Tibial nerve (tissue), 4 donors: ENCODE measurements at regions not wholly inside any gene's neighbourhood (a gene's known extent, or its start where the extent isn't known, plus 50 kb on each side); places are given as distances from the start of the nearest gene placed in this dataset.

Source experiments
- DNase-seq, 2 donors: peaks; one replicate each; pipeline ENCODE4 v3.0.0-alpha.2; 2019; ENCODE audit warnings: low spot score in 2 of 2
- H3K27ac ChIP-seq, 4 donors: fragments of 200-600 bp; sonication (generic) in 3 of 4; one replicate each; pipeline ENCODE4 v1.5.1; 2017 to 2019; ENCODE audit warnings: mild to moderate bottlenecking in 1 of 4
- H3K27me3 ChIP-seq, 2 donors: fragments of 200-600 bp; sonication (generic) in 1 of 2; one replicate each; pipeline versions ENCODE4 v1.5.1 to v1.6.0; 2017 to 2019
- H3K36me3 ChIP-seq, 3 donors: fragments of 200-600 bp; sonication (generic); one replicate each; pipeline ENCODE4 v1.5.1; 2018 to 2019
- H3K4me1 ChIP-seq, 4 donors: fragments of 200-600 bp; sonication (generic) in 3 of 4; one replicate each; pipeline ENCODE4 v1.5.1; 2017 to 2019
- H3K4me3 ChIP-seq, 4 donors: fragments of 200-600 bp; sonication (generic) in 3 of 4; one replicate each; pipeline ENCODE4 v1.5.1; 2017 to 2019; ENCODE audit warnings: mild to moderate bottlenecking in 1 of 4, moderate library complexity in 1 of 4
- H3K9me3 ChIP-seq, 4 donors: fragments of 200-600 bp; sonication (generic) in 3 of 4; one replicate each; pipeline ENCODE4 v1.5.1; 2017 to 2019
- CTCF ChIP-seq, 5 experiments: fragments of 200-600 bp in 3 of 5; fragments of 450-650 bp in 2 of 5; sonication (generic) in 3 of 5; IDR thresholded peaks; one replicate each; pipeline ENCODE4 v1.5.1; 2016 to 2019; ENCODE audit warnings: antibody characterized with exemption in 5 of 5, mild to moderate bottlenecking in 3 of 5, moderate library complexity in 2 of 5
- EP300 ChIP-seq, 2 donors: sonication (generic); formaldehyde crosslinking; IDR thresholded peaks; one replicate each; pipeline ENCODE4 v1.6.1; 2017; ENCODE audit warnings: antibody characterized with exemption in 2 of 2, mild to moderate bottlenecking in 1 of 2
- POLR2A ChIP-seq, 2 donors: fragments of 450-650 bp; IDR thresholded peaks; one replicate each; pipeline ENCODE4 v1.6.1; 2017; ENCODE audit warnings: antibody characterized with exemption in 2 of 2, mild to moderate bottlenecking in 2 of 2, moderate library complexity in 2 of 2
- WGBS, 2 donors: methylation state at CpG; one replicate each; pipeline ENCODE4 v1.1.5; 2018; 5-methylcytosine and 5-hydroxymethylcytosine counted together

- no peak overlapping the region for H3K4me3 ChIP-seq
- no peaks in the 10 kb centered on the region for H3K9me3 ChIP-seq
- H3K4me1 ChIP-seq: no peaks in the 10 kb centered on the region
- TF ChIP-seq CTCF (IDR thresholded peaks at IDR 0.05): no peak
- TF ChIP-seq POLR2A (IDR thresholded peaks at IDR 0.05): no peak
- TF ChIP-seq EP300 (IDR thresholded peaks at IDR 0.05): no peak
- WGBS, 2 donors: 79% methylated on average over 5 of the region's 5 CpGs
- H3K27ac ChIP-seq: no peak overlapping the region
- no peaks in the 10 kb centered on the region for H3K36me3 ChIP-seq
- no peaks in the 10 kb centered on the region for H3K27me3 ChIP-seq
- DNase-seq: no peak
Observed at GRCh38 chr11:95444309-95445241, 213.6 kb upstream of the SESN3 start.

GRCh38 chr11:95443386-95443785, 212.4 kb upstream of the SESN3 start:
- H3K27me3 ChIP-seq: no peaks in the 10 kb centered on the region
- 80 to 81% methylated on average over 5 of the region's 5 CpGs for WGBS, 2 donors
- no peaks in the 10 kb centered on the region for H3K4me1 ChIP-seq
- DNase-seq: no peak
- no peaks in the 10 kb centered on the region for H3K36me3 ChIP-seq
- TF ChIP-seq EP300 (IDR thresholded peaks at IDR 0.05) (no peak), CTCF (IDR thresholded peaks at IDR 0.05) (no peak), POLR2A (IDR thresholded peaks at IDR 0.05) (no peak)
- H3K4me3 ChIP-seq: no peak overlapping the region
- H3K27ac ChIP-seq: no peak overlapping the region
- H3K9me3 ChIP-seq: no peaks in the 10 kb centered on the region

GRCh38 chr11:95442531-95443050, 211.6 kb upstream of the SESN3 start:
- no peak overlapping the region for H3K27ac ChIP-seq
- WGBS, 2 donors: 91 to 95% methylated on average over 3 of the region's 3 CpGs
- no peaks in the 10 kb centered on the region for H3K4me1 ChIP-seq
- TF ChIP-seq POLR2A (IDR thresholded peaks at IDR 0.05) (no peak), CTCF (IDR thresholded peaks at IDR 0.05) (no peak), EP300 (IDR thresholded peaks at IDR 0.05) (no peak)
- H3K36me3 ChIP-seq: no peaks in the 10 kb centered on the region
- no peak for DNase-seq
- H3K27me3 ChIP-seq: no peaks in the 10 kb centered on the region
- no peaks in the 10 kb centered on the region for H3K9me3 ChIP-seq
- H3K4me3 ChIP-seq: no peak overlapping the region

GRCh38 chr11:95435628-95436353, 204.8 kb upstream of the SESN3 start:
- Histone ChIP-seq H3K4me3 (no peak overlapping the region), H3K4me1 (peaks cover 0 to 26% (median 5%) of the 10 kb centered on the region in 4 donors), H3K27ac (no peak overlapping the region), H3K9me3 (no peaks in the 10 kb centered on the region), H3K36me3 (no peaks in the 10 kb centered on the region), H3K27me3 (no peaks in the 10 kb centered on the region)
- no peak for DNase-seq
- WGBS, 2 donors: 72 to 81% methylated on average over 5 to 8 of the region's 9 CpGs
- TF ChIP-seq POLR2A (IDR thresholded peaks at IDR 0.05) (no peak), CTCF (IDR thresholded peaks at IDR 0.05) (no peak), EP300 (IDR thresholded peaks at IDR 0.05) (no peak)

GRCh38 chr11:95435192-95435591, 204.2 kb upstream of the SESN3 start:
- TF ChIP-seq POLR2A (IDR thresholded peaks at IDR 0.05): no peak
- Histone ChIP-seq H3K27ac (no peak overlapping the region), H3K36me3 (no peaks in the 10 kb centered on the region), H3K27me3 (no peaks in the 10 kb centered on the region), H3K4me3 (no peak overlapping the region), H3K4me1 (peaks cover 0 to 26% (median 5%) of the 10 kb centered on the region in 4 donors), H3K9me3 (no peaks in the 10 kb centered on the region)
- DNase-seq: no peak
- WGBS, 2 donors: 49 to 62% methylated on average over 3 of the region's 3 CpGs
